OCI-LY1 (cell line): ENCODE measurements at regions not wholly inside any gene's neighbourhood (a gene's known extent, or its start where the extent isn't known, plus 50 kb on each side); places are given as distances from the start of the nearest gene placed in this dataset.

Experiments used
- H2AFZ ChIP-seq: fragments of 200-600 bp; sonication (generic), shearing (Covaris generic); 2 replicates; pipeline ENCODE4 v1.6.0; 2014; ENCODE audit warnings: antibody characterized with exemption, mild to moderate bottlenecking, low read length
- H3F3A ChIP-seq: fragments of 200-600 bp; sonication (generic), shearing (Covaris generic); 2 replicates; pipeline ENCODE4 v1.6.0; 2014; ENCODE audit warnings: mild to moderate bottlenecking, antibody characterized with exemption, low read length, moderate library complexity; ENCODE audit not compliant: insufficient read depth
- H3K27ac ChIP-seq: fragments of 200-600 bp; sonication (generic); 2 replicates; pipeline ENCODE4 v1.5.1; 2014; ENCODE audit warnings: low read length, mixed run types, mild to moderate bottlenecking, low read depth; ENCODE audit not compliant: poor library complexity, severe bottlenecking
- H3K27me3 ChIP-seq: fragments of 200-600 bp; sonication (generic); 2 replicates; pipeline ENCODE4 v1.6.0; 2014; ENCODE audit warnings: antibody characterized with exemption, mild to moderate bottlenecking, low read length, moderate library complexity; ENCODE audit not compliant: insufficient read depth
- H3K36me3 ChIP-seq: fragments of 200-600 bp; sonication (generic); 2 replicates; pipeline ENCODE4 v1.6.1; 2014; ENCODE audit warnings: mild to moderate bottlenecking, antibody characterized with exemption, low read length, moderate library complexity, mixed read lengths; ENCODE audit not compliant: insufficient read depth
- H3K4me1 ChIP-seq: fragments of 200-600 bp; sonication (generic); 2 replicates; pipeline ENCODE4 v1.5.1; 2014; ENCODE audit warnings: mild to moderate bottlenecking, low read length, moderate library complexity; ENCODE audit not compliant: insufficient read depth, severe bottlenecking
- H3K4me2 ChIP-seq: fragments of 200-600 bp; sonication (generic), shearing (Covaris generic); 2 replicates; pipeline ENCODE4 v1.6.1; 2014; ENCODE audit warnings: low read length
- H3K4me3 ChIP-seq: fragments of 200-600 bp; sonication (generic); 2 replicates; pipeline ENCODE4 v1.5.1; 2014; ENCODE audit warnings: low read length, low read depth, mild to moderate bottlenecking, mixed read lengths; ENCODE audit not compliant: poor library complexity, severe bottlenecking
- H3K79me2 ChIP-seq: fragments of 200-600 bp; shearing (Covaris generic); 2 replicates; pipeline ENCODE4 v1.6.1; 2016; ENCODE audit warnings: mixed run types, low read length, mixed read lengths; ENCODE audit not compliant: insufficient read depth
- H3K9ac ChIP-seq: fragments of 200-600 bp; sonication (generic), shearing (Covaris generic); 2 replicates; pipeline ENCODE4 v1.6.1; 2014; ENCODE audit warnings: mild to moderate bottlenecking, low read length, mixed read lengths
- H3K9me2 ChIP-seq: fragments of 200-600 bp; sonication (generic), shearing (Covaris generic); 2 replicates; pipeline ENCODE4 v1.6.1; 2014; ENCODE audit warnings: low read depth, mild to moderate bottlenecking, low read length, mixed read lengths
- H3K9me3 ChIP-seq: fragments of 200-600 bp; shearing (Covaris generic); 2 replicates; pipeline ENCODE4 v1.6.1; 2014; ENCODE audit warnings: low read length, mixed read lengths
- H4K20me1 ChIP-seq: fragments of 200-600 bp; sonication (generic), shearing (Covaris generic); 2 replicates; pipeline ENCODE4 v1.6.0; 2016; ENCODE audit warnings: mild to moderate bottlenecking, low read length; ENCODE audit not compliant: insufficient read depth
- EZH2 ChIP-seq: fragments of 200-600 bp; sonication (generic), shearing (Covaris generic); IDR thresholded peaks from 2 replicates; pipeline ENCODE4 v1.8.0; 2017; ENCODE audit warnings: borderline replicate concordance, mixed run types, mild to moderate bottlenecking, antibody characterized with exemption, low read length, moderate library complexity, mixed read lengths
- TF ChIP-seq, protein P1 (sequence below): fragments of 200-600 bp; sonication (generic), shearing (Covaris generic); IDR thresholded peaks from 2 replicates; pipeline ENCODE4 v1.5.1; 2017; ENCODE audit warnings: mild to moderate bottlenecking, antibody characterized with exemption, low read length, moderate library complexity, mixed read lengths

DNA sequence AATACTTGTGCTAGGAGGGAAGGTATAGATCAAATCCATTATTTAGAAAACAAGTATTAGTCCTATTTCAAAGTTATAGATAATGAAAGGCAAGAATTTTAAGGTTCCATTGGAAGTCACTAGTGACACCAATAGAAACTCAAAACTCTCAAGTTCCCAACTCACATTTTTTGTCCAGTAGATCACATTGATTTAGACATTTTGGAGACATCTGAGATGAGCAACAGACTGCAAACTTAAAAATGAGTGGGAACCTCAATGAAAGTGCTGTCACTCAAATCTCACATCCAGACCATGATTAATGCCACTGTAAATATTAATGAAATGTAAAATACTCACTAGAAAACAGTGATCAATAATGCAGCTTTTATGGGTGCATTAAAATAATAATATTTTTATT lies 405.0 kb downstream of the ENC1 start:
- Histone ChIP-seq H3F3A (no peaks in the 10 kb centered on the region), H3K4me2 (no peak overlapping the region), H3K79me2 (no peaks in the 10 kb centered on the region), H3K9me3 (no peaks in the 10 kb centered on the region), H3K36me3 (no peaks in the 10 kb centered on the region), H3K9ac (no peak overlapping the region), H3K9me2 (no peaks in the 10 kb centered on the region; the same call in 1 of the 2 replicates), H3K27me3 (no peaks in the 10 kb centered on the region), H4K20me1 (no peaks in the 10 kb centered on the region), H3K4me3 (no peak overlapping the region), H2AFZ (no peak overlapping the region), H3K27ac (no peak overlapping the region), H3K4me1 (no peaks in the 10 kb centered on the region)
- TF ChIP-seq, protein P1, sequence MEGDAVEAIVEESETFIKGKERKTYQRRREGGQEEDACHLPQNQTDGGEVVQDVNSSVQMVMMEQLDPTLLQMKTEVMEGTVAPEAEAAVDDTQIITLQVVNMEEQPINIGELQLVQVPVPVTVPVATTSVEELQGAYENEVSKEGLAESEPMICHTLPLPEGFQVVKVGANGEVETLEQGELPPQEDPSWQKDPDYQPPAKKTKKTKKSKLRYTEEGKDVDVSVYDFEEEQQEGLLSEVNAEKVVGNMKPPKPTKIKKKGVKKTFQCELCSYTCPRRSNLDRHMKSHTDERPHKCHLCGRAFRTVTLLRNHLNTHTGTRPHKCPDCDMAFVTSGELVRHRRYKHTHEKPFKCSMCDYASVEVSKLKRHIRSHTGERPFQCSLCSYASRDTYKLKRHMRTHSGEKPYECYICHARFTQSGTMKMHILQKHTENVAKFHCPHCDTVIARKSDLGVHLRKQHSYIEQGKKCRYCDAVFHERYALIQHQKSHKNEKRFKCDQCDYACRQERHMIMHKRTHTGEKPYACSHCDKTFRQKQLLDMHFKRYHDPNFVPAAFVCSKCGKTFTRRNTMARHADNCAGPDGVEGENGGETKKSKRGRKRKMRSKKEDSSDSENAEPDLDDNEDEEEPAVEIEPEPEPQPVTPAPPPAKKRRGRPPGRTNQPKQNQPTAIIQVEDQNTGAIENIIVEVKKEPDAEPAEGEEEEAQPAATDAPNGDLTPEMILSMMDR, result no peak
- TF ChIP-seq EZH2, result no peak

DNA sequence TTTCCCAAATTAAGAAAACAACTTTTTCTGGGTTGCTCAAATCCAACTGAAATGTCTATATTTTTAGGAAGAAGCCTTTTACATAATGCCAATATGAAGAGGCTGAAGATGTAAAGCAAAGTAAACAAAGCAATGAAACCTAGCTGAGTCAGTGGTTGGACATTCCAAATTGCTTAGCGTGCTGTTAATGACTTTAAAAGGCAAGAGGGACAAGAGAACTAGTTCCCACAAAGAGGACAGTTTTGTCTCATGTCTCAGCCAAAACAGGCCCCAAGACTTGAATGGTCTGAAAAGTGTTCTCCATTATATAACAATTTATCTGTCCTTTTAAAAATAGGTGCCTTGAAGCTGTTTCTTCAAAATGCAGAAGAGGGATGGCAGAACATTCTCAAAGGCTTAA lies 407.0 kb downstream of the ENC1 start:
- Histone ChIP-seq H3K4me2 (no peak overlapping the region), H2AFZ (no peak overlapping the region), H3K4me3 (no peak overlapping the region), H4K20me1 (no peaks in the 10 kb centered on the region), H3F3A (no peaks in the 10 kb centered on the region), H3K27me3 (no peaks in the 10 kb centered on the region), H3K4me1 (no peaks in the 10 kb centered on the region), H3K9ac (no peak overlapping the region), H3K36me3 (no peaks in the 10 kb centered on the region), H3K9me3 (no peaks in the 10 kb centered on the region), H3K27ac (no peak overlapping the region), H3K9me2 (no peaks in the 10 kb centered on the region; the same call in 1 of the 2 replicates), H3K79me2 (no peaks in the 10 kb centered on the region)
- TF ChIP-seq, protein P1, result no peak
- TF ChIP-seq EZH2, result no peak

DNA sequence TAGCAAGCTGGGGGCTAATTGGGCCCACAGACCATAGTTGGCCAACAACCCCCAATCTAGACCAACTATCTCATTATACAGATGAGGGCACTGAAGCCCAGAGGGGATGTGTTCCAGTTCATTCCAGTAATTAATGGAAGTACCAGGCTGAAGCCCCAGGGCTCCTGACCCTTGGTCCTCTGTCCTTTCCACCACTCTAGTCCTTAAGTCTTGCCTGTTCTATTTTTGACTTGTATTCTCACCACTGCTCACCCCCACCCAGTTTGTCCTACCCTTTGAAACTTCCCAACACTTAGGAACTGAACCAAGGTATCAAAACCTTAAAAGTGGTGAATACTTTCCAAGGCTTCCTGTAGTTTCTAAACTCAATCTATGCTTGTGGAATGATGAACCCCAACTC lies 407.4 kb downstream of the ENC1 start:
- Histone ChIP-seq H3K79me2 (no peaks in the 10 kb centered on the region), H4K20me1 (no peaks in the 10 kb centered on the region), H3K4me3 (no peak overlapping the region), H3K27me3 (no peaks in the 10 kb centered on the region), H3K4me2 (no peak overlapping the region), H3K9me2 (no peaks in the 10 kb centered on the region; the same call in 1 of the 2 replicates), H2AFZ (no peak overlapping the region), H3K4me1 (no peaks in the 10 kb centered on the region), H3K9ac (no peak overlapping the region), H3F3A (no peaks in the 10 kb centered on the region), H3K36me3 (no peaks in the 10 kb centered on the region), H3K27ac (no peak overlapping the region), H3K9me3 (no peaks in the 10 kb centered on the region)
- no peak for TF ChIP-seq EZH2
- TF ChIP-seq, protein P1, result no peak
